GM19463 (cell line): ENCODE measurements at regions not wholly inside any gene's neighbourhood (a gene's known extent, or its start where the extent isn't known, plus 50 kb on each side); places are given as distances from the start of the nearest gene placed in this dataset.

ENCODE experiments used
- ATAC-seq: cut with Tn5 transposase; IDR thresholded peaks from one replicate; pipeline ENCODE4 v1.9.1; 2021; ENCODE audit warnings: mild to moderate bottlenecking, moderate library complexity; ENCODE audit not compliant: unreplicated experiment

DNA sequence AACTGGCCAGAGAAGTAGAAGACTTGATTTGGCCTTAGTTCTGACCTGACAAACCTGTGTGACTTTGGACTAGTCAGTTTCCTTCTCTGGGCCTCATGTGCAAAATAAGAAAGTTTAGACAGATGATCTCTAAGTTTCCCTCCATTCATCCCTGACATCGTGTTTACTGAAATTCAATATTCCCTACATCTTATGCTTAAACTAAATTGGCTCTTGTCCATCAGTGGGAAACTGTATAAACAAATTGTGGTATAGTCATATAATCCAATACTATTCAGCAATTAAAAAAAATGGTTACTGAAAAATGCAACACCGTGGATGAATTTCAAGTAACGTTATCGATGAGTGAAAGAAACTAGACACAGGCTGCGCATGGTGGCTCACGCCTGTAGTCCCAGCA, 64.4 kb upstream of the HRH1 start:
- ATAC-seq = no peak

DNA sequence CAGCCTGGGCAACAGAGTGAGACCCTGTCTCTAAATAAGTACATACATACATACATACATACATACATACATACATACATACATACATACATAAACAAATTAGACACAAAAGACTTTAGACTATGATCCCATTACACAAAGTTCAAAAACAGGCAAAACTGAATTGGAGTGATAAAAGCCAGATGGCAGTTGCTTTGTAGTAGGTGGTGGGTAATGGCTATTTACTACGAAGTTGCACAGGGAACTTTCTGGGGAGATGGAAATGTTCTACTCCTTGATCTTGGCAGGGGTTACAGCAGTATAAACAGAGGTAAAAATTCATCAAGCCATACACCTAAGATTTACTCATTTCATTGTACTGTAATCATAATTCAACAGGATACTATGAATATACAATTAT, 63.7 kb upstream of the HRH1 start:
- ATAC-seq = no peak

DNA sequence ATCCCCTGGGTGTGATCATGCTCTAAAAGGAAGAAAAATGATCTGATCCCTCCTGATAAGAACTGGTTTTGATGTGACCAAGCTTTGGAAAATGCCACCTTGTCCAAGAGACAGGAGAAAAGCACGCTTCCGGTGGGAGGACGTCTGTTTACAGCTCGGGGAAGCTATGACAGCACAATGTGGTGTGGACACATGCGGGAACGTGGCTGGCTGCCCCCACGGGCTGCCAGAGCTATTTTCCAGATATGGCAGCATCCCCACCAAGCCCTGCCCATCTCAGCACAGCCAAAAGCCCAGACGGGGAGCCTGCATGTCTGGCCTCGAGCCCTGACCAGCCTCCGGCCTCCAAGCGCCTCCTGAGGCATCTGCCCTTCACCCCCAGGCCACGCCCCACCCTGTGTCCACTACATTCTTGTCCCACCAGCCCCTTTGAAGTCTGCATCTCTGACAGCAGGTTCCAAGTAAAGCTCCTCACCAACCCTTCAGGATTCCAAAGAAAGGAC, 63.2 kb upstream of the HRH1 start:
- ATAC-seq = no peak

DNA sequence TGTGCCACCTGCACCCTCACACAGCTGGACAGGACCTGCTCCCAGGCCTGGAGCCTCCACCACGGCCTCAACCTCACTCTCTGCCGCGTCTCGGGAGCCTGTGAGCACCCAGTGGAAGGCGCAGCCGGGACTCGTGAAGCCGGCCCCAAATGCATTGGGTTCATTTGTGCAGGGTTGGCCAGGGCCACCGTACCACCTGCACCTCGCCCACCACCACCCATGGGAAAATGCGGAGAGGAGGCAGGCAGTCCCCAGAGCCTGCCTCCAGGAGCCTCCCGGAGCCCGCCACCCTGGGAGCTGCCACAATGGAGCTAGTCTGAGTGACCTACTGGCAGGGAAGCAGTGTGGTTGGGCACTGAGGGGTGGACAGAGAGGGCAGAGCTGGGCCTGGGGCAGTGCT, 62.5 kb upstream of the HRH1 start:
- no peak for ATAC-seq

DNA sequence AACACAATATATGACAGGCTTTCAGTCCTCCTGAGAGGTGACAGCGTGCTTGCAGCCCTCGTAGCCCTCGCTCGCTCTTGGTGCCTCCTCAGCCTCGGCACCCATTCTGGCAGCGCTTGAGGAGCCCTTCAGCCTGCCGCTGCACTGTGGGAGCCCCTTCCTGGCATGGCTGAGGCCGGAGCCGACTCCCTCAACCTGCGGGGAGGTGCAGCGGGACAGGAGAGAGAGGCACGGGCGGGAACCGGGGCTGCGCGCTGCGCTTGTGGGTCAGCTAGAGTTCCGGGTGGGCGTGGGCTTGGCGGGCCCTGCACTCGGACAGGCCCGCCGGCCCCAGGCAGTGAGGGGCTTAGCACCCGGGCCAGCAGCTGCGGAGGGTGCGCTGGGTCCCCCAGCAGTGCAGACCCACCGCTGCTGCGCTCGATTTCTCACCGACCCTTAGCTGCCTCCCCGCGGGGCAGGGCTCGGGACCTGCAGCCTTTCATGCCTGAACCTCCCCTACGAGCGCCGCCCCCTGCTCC, 60.4 kb upstream of the HRH1 start:
- ATAC-seq = no peak

DNA sequence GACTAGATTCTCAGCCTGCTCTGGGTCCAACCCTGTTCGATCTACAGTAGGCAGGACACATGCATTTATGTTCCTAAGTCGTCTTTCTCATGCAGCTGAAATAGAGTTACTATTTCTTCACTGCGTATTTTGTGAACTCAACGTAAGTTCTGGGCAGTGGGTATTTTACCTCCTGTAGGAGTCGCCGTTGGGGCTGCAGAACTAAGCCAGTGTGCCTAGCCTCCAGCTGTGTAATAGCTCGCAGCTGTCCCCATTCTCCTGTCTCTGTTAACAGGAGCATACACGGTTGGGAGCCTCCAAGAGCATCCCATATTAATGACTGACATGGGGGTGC, 58.4 kb upstream of the HRH1 start:
- ATAC-seq = no peak

DNA sequence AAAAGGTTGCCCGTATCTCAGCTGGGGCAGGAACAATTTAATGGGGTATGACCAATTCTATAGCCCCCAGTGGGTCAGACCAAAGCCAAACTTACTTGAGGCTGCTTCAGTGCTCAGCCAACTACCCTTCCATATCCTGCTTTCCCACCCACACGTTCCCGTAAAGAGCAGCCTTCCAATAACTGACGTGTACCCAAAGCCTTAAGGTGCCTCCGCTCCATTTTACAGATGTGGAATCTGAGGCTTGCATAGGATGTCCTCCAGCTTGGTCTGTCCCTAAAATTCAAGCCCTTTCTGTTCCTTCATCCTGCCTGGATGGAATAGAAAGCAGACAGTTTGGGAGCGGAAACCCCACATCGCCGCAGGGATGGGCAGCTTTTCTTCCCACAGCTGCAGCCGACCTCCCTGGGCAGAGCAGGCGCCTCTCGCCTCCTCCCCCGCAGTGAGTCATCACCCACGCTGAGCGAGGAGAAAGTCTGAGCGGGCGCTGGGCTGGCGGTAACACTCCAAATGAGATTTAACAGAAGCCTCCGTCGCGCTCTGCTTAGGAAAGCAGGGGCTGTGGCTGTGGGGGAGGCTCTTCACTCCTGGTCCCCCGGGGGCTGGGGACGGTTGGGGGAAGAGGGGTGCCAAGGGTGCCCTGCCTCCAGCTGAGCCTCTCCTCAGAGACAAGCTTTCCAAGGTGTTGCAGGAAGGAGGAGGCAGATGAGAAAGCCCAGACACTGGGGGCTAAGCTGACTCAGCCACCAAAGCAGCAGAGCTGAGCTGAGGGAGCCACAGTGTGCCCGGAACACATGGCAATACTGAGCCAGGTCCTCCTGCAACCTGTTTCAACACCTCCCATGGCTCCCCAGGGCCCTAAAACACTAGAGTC, 57.8 kb upstream of the HRH1 start:
- ATAC-seq = peak; percentile 61

DNA sequence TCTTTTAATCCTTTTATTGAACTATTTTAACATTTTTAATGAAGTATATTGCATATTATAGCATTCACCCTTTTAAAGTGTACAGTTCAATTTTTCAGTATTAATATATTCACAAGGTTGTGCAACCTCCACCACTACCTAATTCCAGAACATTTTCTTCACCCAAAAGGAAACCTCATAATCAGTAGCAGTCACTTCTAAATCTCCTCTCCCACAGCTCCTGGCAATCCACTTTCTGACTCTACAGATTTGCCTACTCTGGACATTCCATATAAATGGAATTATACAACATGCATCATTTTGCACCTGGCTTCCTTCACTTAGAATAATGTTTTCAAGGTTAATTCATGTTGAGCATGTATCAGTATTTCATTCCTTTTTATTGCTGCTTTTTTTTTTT, 55.0 kb upstream of the HRH1 start:
- ATAC-seq = no peak
